Gastroesophageal sphincter (tissue), 3 donors: ENCODE measurements at regions not wholly inside any gene's neighbourhood (a gene's known extent, or its start where the extent isn't known, plus 50 kb on each side); places are given as distances from the start of the nearest gene placed in this dataset.

Experiments used
- EP300 ChIP-seq: sonication (generic); formaldehyde crosslinking; IDR thresholded peaks from one replicate; pipeline ENCODE4 v1.6.1; 2017; ENCODE audit warnings: antibody characterized with exemption, mild to moderate bottlenecking
- POLR2A ChIP-seq, 2 donors: fragments of 450-650 bp; IDR thresholded peaks; one replicate each; pipeline ENCODE4 v1.6.1; 2017; ENCODE audit warnings: antibody characterized with exemption in 2 of 2, mild to moderate bottlenecking in 2 of 2, moderate library complexity in 1 of 2
- TF ChIP-seq, protein P1 (sequence below), 4 experiments: fragments of 200-600 bp in 2 of 4; fragments of 450-650 bp in 2 of 4; sonication (generic) in 1 of 4; IDR thresholded peaks; one replicate each; pipeline ENCODE4 v1.5.1; 2017 to 2019; ENCODE audit warnings: antibody characterized with exemption in 4 of 4, mild to moderate bottlenecking in 2 of 4, moderate library complexity in 2 of 4

DNA sequence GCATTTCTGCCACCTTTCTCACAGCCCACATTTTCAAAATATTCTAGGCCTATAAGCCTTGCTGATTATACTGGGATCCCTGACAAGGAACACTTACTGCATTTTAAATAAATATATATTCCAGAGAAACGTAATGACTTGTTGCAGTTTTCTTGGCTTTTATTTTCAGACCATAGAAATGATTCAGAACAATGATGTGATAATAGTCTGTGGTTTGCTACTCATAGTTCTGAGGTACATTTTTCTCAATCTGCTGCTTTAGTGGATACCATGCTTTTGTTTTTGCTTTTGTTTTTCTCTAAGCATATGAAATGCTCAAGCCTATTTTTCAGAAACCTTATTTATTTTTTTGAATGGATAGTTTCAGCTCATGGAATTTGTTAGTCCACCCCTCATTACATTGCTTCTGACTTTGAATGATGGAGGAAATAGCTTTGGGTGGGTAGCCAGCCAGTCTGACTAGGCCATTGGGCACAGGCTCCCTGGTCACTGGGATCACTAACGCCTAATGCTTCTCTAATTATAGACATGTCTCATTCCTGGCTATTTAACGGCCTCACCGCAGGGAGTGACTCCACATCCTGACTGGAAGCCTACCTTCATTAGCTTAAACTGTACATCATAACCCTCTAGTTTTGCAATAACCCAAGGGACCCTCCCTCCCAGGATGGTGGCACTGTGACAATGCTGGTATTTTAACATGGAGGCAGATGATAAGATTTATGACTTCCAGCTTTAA lies 66.1 kb downstream of the MBL2 start:
- TF ChIP-seq, protein P1, sequence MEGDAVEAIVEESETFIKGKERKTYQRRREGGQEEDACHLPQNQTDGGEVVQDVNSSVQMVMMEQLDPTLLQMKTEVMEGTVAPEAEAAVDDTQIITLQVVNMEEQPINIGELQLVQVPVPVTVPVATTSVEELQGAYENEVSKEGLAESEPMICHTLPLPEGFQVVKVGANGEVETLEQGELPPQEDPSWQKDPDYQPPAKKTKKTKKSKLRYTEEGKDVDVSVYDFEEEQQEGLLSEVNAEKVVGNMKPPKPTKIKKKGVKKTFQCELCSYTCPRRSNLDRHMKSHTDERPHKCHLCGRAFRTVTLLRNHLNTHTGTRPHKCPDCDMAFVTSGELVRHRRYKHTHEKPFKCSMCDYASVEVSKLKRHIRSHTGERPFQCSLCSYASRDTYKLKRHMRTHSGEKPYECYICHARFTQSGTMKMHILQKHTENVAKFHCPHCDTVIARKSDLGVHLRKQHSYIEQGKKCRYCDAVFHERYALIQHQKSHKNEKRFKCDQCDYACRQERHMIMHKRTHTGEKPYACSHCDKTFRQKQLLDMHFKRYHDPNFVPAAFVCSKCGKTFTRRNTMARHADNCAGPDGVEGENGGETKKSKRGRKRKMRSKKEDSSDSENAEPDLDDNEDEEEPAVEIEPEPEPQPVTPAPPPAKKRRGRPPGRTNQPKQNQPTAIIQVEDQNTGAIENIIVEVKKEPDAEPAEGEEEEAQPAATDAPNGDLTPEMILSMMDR (IDR thresholded peaks at IDR 0.05), result no peak
- TF ChIP-seq POLR2A (IDR thresholded peaks at IDR 0.05), result no peak
- no peak for TF ChIP-seq EP300
